Activated CD4-positive, alpha-beta T cell treated with anti-CD3 and anti-CD28 coated beads, Interleukin-2, amount 10 ng/mL, durations not matched to agents 24 days and 14 days (primary cell): ENCODE measurements at regions not wholly inside any gene's neighbourhood (a gene's known extent, or its start where the extent isn't known, plus 50 kb on each side); places are given as distances from the start of the nearest gene placed in this dataset.
A peak's percentile ranks its signal among the peaks of the same experiment; 100 is the strongest.

Source experiments
- DNase-seq: peaks from one replicate; pipeline ENCODE4 v3.0.0; 2022
- H3K27ac Mint-ChIP-seq: one replicate; pipeline ENCODE4 v1.8.0; 2022; ENCODE audit warnings: mild to moderate bottlenecking, mixed read lengths
- H3K27me3 Mint-ChIP-seq: one replicate; pipeline ENCODE4 v1.8.0; 2022; ENCODE audit warnings: mixed read lengths
- H3K36me3 Mint-ChIP-seq: one replicate; pipeline ENCODE4 v1.8.0; 2022; ENCODE audit warnings: low read depth, mild to moderate bottlenecking, mixed read lengths
- H3K4me1 Mint-ChIP-seq: one replicate; pipeline ENCODE4 v1.8.0; 2021; ENCODE audit warnings: mixed read lengths
- H3K4me3 Mint-ChIP-seq: one replicate; pipeline ENCODE4 v1.8.0; 2022; ENCODE audit warnings: mild to moderate bottlenecking, moderate library complexity, mixed read lengths
- H3K9me3 Mint-ChIP-seq: one replicate; pipeline ENCODE4 v1.8.0; 2021; ENCODE audit warnings: mixed read lengths
- intact Hi-C: fragments of 100-400 bp; cut with micrococcal nuclease; formaldehyde crosslinking; loops from one replicate; pipeline ENCODE4 v1.15.1; 2023

DNA sequence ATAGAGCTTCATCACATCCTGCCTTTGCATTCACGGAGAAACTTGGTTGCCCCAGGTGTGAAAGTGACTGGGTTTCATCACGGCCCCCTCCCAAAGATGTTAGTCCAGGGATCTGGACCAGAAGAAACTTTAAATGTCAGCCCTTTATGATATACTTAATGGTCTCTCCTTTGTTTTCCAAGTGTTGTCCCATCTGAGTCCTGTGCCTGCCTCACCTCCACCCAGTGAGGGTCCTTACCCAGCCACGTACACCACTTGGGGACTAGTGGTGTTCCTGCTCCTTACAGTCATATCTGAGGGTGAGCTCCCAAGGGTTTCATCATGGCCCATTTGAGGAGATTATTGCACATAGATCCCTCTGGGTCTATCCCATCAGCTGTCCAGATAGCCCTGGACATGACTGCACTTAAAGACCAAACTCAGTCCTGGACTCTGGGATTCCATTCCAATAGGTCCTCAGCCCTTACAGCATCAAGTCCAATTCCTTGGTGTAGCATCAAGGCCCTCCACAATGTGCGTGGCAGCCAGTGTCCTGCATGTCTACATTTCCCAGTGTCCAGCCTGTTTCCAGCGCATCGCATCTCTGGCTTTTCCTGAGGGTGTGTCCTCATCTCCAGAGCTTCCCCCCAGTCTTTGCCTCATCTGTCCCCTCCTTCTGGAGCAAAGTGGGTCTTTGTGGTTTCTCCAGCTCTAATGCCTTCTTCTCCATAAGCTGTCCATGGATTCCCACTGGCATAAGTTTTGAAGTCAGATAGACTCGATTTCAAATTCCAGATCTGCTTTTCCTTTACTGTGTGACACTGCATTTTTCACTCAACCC lies 351.6 kb downstream of the MYCN start:
- no peak overlapping the region for H3K27ac Mint-ChIP-seq
- intact Hi-C loops: no loop called here
- no peaks in the 10 kb centered on the region for H3K9me3 Mint-ChIP-seq
- no peaks in the 10 kb centered on the region for H3K4me1 Mint-ChIP-seq
- no peak for DNase-seq
- H3K36me3 Mint-ChIP-seq: no peaks in the 10 kb centered on the region
- H3K27me3 Mint-ChIP-seq: no peaks in the 10 kb centered on the region
- H3K4me3 Mint-ChIP-seq: no peak overlapping the region

DNA sequence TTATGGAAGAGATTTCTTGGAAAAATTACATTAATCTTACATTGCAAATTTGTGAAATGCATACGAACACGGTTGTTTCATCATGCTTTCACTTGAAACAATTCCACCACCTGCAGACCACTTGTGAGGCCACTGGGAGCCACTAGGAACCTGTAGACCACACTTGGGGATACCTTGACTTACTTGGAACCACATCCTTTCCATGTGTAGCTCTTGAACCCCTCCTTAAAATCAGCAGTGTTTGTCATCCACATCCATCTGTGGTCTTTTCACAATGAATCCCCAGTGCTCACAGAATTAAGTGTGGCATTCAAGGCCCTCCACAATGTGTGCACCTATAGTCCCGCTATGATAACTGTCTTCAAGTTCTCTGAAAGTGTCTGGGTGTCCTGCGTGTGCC lies 350.9 kb downstream of the MYCN start:
- H3K36me3 Mint-ChIP-seq: no peaks in the 10 kb centered on the region
- no peaks in the 10 kb centered on the region for H3K4me1 Mint-ChIP-seq
- H3K4me3 Mint-ChIP-seq: no peak overlapping the region
- intact Hi-C loops: no loop called here
- DNase-seq: no peak
- H3K9me3 Mint-ChIP-seq: no peaks in the 10 kb centered on the region
- no peak overlapping the region for H3K27ac Mint-ChIP-seq
- no peaks in the 10 kb centered on the region for H3K27me3 Mint-ChIP-seq

DNA sequence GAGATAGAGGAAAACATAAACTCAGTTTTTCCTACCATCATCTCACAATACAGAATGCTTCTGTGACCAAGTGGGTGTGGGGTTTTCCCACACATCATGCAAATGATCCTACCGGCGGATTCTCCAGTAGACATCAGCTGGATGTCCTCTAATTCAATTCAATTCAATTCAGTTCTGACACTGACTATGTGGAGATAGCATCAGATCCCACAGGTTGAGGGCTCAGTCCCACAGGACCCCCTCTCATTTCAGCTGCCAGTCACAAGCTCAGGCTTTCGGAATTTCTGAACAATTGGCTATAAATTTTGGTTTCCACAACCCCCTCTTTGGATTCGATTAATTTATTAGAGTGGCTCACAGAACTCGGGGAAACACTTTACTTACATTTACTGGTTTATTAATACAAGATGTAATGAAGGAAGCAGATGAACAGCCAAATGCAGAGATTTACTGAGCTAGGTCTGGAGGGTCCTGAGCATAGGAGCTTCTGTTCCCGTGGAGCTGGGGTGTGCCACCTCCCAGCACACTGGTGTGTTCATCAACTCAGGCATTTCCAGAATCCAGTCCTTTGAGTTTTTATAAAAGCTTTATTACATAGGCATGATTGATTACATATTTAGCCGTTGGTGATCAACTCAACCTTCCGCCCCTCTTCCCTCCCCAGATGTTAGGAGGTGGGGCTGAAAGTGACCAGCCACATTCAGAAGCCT lies 350.1 kb downstream of the MYCN start:
- DNase-seq: no peak
- Mint-ChIP-seq H3K36me3 (no peaks in the 10 kb centered on the region), H3K27ac (no peak overlapping the region), H3K27me3 (no peaks in the 10 kb centered on the region), H3K4me3 (no peak overlapping the region), H3K9me3 (no peaks in the 10 kb centered on the region), H3K4me1 (no peaks in the 10 kb centered on the region)
- intact Hi-C loops: no loop called here

- Mint-ChIP-seq H3K4me1 (no peaks in the 10 kb centered on the region), H3K27me3 (no peaks in the 10 kb centered on the region), H3K4me3 (no peak overlapping the region), H3K36me3 (no peaks in the 10 kb centered on the region), H3K9me3 (no peaks in the 10 kb centered on the region), H3K27ac (no peak overlapping the region)
- intact Hi-C loops: no loop called here
- DNase-seq: no peak
These were observed 348.2 kb downstream of the MYCN start for GRCh38 chr2:16288371-16289112.

DNA sequence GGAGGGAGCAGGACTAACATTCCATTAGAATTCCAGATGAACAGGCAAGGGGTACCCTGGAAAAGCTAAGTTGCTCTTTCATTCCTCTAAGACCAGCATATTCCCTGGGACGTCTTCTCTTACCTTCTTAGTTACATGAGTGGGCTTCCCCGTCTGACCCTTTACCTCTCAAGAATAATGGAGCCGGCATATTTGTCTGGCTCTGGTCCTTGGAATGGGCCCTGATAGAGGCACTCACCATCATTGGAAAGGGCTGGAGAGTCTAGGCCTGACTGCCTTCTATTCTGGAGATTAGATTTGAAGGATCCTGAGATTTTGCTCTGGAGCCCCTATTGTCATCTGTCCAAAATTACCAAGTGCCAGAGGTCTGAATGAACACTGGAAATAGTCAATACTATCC lies 347.5 kb downstream of the MYCN start:
- no peaks in the 10 kb centered on the region for H3K4me1 Mint-ChIP-seq
- H3K4me3 Mint-ChIP-seq: no peak overlapping the region
- no peaks in the 10 kb centered on the region for H3K9me3 Mint-ChIP-seq
- intact Hi-C loops: no loop called here
- no peak for DNase-seq
- no peaks in the 10 kb centered on the region for H3K27me3 Mint-ChIP-seq
- H3K27ac Mint-ChIP-seq: no peak overlapping the region
- H3K36me3 Mint-ChIP-seq: no peaks in the 10 kb centered on the region

- Mint-ChIP-seq H3K9me3 (no peaks in the 10 kb centered on the region), H3K27ac (no peak overlapping the region), H3K4me1 (no peaks in the 10 kb centered on the region), H3K36me3 (no peaks in the 10 kb centered on the region), H3K4me3 (no peak overlapping the region), H3K27me3 (no peaks in the 10 kb centered on the region)
- DNase-seq: no peak
- intact Hi-C loops: no loop called here
These were observed 346.9 kb downstream of the MYCN start for GRCh38 chr2:16287281-16287680.

DNA sequence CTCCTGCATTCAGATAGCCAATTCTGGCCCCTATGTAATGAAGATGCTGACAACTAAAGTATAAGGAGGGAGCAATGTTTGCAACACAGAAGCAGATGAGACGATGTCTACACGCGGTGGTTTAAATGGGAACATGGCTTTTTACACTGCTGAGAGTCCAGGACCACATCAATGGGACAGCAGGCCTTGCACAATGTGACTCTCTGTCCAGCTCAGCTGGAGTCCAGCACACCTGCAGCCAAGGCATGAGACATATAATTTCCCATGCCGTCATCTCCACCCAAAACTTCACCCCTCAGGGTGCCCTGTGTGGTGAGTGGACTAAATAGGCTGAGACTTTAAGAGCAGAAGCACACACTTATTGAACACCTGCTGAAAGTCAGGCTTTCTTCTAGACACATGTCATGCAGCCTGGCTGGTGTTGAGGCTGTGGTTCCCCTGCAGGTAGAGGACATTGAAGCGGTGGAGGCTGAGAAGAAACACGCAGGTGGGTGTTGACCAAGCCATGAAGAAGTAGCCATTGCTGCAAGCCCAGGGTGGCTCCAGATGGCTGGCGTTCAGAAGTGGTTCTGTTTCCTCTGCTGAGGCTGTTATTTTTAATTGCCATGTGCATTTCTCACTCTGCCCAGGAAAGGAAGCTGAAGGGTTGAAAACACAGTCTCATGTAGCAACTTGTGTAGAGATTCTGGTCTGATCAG lies 345.6 kb downstream of the MYCN start:
- H3K27ac Mint-ChIP-seq: no peak overlapping the region
- H3K4me1 Mint-ChIP-seq: no peaks in the 10 kb centered on the region

GRCh38 chr2:16284941-16285625 lies 344.7 kb downstream of the MYCN start:
- H3K9me3 Mint-ChIP-seq: no peaks in the 10 kb centered on the region
- H3K4me3 Mint-ChIP-seq: no peak overlapping the region
- H3K36me3 Mint-ChIP-seq: no peaks in the 10 kb centered on the region
- no peaks in the 10 kb centered on the region for H3K27me3 Mint-ChIP-seq
- H3K4me1 Mint-ChIP-seq: no peaks in the 10 kb centered on the region
- no peak overlapping the region for H3K27ac Mint-ChIP-seq
- intact Hi-C loops: no loop called here
- DNase-seq: no peak

More for the DNA sequence above, 345.6 kb downstream of the MYCN start:
- H3K27me3 Mint-ChIP-seq: no peaks in the 10 kb centered on the region
- DNase-seq: no peak
- no peak overlapping the region for H3K4me3 Mint-ChIP-seq
- H3K9me3 Mint-ChIP-seq: no peaks in the 10 kb centered on the region
- no peaks in the 10 kb centered on the region for H3K36me3 Mint-ChIP-seq
- intact Hi-C loops: no loop called here

GRCh38 chr2:16283071-16283850 lies 342.9 kb downstream of the MYCN start:
- DNase-seq: no peak
- intact Hi-C loops: loop anchor here (2.0 kb wide), 1 partner anchor 344 kb away; no protein-coding TSS in a partner anchor

GRCh38 chr2:16282511-16282910 lies 342.2 kb downstream of the MYCN start:
- Mint-ChIP-seq H3K4me3 (no peak overlapping the region), H3K4me1 (no peaks in the 10 kb centered on the region), H3K36me3 (no peaks in the 10 kb centered on the region), H3K9me3 (no peaks in the 10 kb centered on the region), H3K27ac (no peak overlapping the region), H3K27me3 (no peaks in the 10 kb centered on the region)
- intact Hi-C loops: loop anchor here (2.0 kb wide), 1 partner anchor 344 kb away; no protein-coding TSS in a partner anchor
- no peak for DNase-seq

More at GRCh38 chr2:16283071-16283850, 342.9 kb downstream of the MYCN start:
- Mint-ChIP-seq H3K36me3 (no peaks in the 10 kb centered on the region), H3K27ac (no peak overlapping the region), H3K4me3 (no peak overlapping the region), H3K9me3 (no peaks in the 10 kb centered on the region), H3K27me3 (no peaks in the 10 kb centered on the region), H3K4me1 (no peaks in the 10 kb centered on the region)

DNA sequence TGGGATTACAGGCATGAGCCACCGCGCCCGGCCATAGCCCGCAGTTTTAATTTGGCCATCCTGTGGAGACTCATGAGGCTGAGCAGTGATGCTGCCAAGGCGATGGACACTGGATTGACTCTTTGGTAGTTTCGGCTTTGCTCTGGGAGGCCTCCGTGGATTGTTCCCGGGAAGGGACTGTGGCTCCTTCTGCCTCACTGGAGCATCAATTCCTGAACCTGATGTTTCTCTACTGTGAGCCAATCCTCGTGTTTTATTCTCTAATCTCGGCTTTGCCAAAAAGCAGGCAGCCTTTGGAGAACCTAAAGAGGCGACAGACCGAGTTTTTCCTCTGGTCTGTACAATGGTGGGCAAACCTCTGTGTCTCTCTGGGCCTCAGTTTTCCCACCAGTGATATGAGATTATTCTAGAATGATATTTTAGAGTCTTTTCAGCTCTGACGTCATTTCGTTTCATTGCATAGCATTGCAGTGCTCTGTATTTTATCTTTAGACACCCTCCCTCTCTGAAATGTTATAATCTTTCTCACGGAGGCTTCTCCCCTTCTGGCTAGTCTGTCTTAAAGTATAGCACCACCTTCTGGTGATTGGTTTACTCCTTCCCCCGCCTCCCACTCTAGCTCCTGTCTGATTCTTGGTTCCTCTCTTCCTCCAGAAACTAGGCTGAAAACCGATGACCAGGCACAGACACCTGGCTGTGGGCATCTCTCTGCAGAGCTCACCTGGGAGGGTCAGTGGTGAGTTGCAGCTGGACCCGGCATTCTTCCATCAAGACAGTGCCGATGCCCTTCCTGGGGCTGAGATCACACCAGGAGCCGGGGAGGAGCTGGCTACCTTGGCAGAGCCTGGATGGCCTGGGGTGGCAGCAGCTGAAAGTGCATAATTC lies 341.3 kb downstream of the MYCN start:
- no peak for DNase-seq
- no peak overlapping the region for H3K4me3 Mint-ChIP-seq
- intact Hi-C loops: loop anchor here (2.0 kb wide), 1 partner anchor 343 kb away; no protein-coding TSS in a partner anchor
- H3K27me3 Mint-ChIP-seq: no peaks in the 10 kb centered on the region
- H3K4me1 Mint-ChIP-seq: no peaks in the 10 kb centered on the region
- no peaks in the 10 kb centered on the region for H3K36me3 Mint-ChIP-seq
- peak overlapping the region; percentile 1 for H3K27ac Mint-ChIP-seq
- H3K9me3 Mint-ChIP-seq: no peaks in the 10 kb centered on the region

GRCh38 chr2:16280081-16280480 lies 339.7 kb downstream of the MYCN start:
- H3K4me3 Mint-ChIP-seq: no peak overlapping the region
- H3K27me3 Mint-ChIP-seq: no peaks in the 10 kb centered on the region
- H3K36me3 Mint-ChIP-seq: no peaks in the 10 kb centered on the region
- no peak overlapping the region for H3K27ac Mint-ChIP-seq
- intact Hi-C loops: no loop called here
- H3K4me1 Mint-ChIP-seq: no peaks in the 10 kb centered on the region
- H3K9me3 Mint-ChIP-seq: no peaks in the 10 kb centered on the region
- no peak for DNase-seq
